ENCODE measurements at regions not wholly inside any gene's neighbourhood (a gene's known extent, or its start where the extent isn't known, plus 50 kb on each side); places are given as distances from the start of the nearest gene placed in this dataset.

DNA sequence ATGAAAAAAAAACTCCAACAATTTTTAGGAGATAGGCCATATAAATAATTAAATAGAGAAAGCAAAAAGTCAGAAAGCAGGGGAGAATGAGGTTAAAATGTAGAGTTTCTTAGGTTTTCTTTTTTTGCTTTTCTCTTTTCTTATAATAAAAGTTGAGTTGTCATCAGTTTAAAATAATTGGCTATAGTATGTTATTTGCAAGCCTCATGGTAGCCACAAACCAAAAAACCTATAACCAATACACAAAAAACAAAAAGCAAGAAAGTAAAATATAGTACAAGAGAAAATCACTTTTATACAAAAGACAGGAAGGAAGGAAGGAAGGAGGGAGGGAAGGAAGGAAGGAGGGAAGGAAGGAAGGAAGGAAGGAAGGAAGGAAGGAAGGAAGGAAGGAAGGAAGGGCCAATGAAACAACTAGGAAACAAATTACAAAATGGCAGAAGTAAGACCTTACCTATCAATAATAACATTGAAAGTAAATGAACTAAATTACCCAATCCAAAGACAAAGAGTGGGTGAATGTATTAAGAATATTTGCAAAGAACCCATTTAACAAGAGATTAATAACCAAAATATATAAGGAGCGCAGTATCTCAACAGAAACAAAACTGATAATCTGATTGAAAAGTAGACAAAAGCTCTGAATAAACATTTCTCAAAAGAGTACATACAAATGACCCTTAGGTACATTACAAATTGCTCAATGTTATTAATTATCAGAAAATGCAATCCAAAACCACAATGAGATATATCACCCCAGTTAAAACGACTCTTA lies 541.3 kb upstream of the LRRTM4 start:
- TF ChIP-seq, protein P1, sequence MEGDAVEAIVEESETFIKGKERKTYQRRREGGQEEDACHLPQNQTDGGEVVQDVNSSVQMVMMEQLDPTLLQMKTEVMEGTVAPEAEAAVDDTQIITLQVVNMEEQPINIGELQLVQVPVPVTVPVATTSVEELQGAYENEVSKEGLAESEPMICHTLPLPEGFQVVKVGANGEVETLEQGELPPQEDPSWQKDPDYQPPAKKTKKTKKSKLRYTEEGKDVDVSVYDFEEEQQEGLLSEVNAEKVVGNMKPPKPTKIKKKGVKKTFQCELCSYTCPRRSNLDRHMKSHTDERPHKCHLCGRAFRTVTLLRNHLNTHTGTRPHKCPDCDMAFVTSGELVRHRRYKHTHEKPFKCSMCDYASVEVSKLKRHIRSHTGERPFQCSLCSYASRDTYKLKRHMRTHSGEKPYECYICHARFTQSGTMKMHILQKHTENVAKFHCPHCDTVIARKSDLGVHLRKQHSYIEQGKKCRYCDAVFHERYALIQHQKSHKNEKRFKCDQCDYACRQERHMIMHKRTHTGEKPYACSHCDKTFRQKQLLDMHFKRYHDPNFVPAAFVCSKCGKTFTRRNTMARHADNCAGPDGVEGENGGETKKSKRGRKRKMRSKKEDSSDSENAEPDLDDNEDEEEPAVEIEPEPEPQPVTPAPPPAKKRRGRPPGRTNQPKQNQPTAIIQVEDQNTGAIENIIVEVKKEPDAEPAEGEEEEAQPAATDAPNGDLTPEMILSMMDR (IDR thresholded peaks at IDR 0.05): no peak

- TF ChIP-seq, protein P1 (IDR thresholded peaks at IDR 0.05): no peak
Measured at GRCh38 chr2:78065366-78065765, 543.2 kb upstream of the LRRTM4 start.

DNA sequence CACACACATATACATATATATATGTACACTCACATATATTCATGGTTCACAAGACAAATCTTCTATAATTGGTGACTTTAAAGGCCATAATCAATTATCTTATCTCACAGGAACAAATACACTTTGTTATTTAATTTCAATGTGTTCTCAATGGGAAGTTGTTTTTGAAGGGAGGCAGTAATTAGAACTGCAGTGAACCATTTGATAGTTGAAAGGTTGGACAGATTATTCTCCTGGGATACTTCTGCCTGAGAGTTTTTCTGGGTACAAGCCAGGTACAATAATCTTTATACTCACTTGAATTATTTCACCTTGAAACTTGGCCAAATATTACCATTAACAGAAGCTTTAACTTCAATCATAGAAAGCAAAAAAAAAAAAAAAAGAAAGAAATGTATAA lies 546.6 kb upstream of the LRRTM4 start:
- TF ChIP-seq, protein P1 (IDR thresholded peaks at IDR 0.05): no peak

- TF ChIP-seq, protein P1 (IDR thresholded peaks at IDR 0.05): no peak
Measured at GRCh38 chr2:78070693-78071092, 548.5 kb upstream of the LRRTM4 start.

DNA sequence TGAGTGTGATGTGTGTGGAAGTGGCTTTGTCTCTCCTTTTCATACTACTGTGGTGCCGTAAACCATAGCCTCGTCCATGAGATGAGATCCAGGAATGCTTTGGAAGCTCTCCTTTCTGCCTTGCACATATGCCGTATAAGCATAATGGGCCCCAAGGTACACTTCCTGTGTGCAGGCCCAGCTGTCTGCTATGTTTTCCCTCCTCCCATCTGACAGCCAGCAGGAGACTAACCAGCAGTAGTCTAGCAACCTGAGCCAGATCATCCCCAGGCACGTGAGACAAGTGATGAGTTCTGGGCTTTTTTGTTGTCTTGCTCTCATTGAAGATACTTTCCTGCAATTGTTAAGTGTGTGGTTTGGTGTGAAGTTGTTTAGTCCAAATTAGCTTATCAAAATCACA lies 555.5 kb upstream of the LRRTM4 start:
- TF ChIP-seq, protein P1 (IDR thresholded peaks at IDR 0.05): no peak

GRCh38 chr2:78082555-78082954 lies 560.4 kb upstream of the LRRTM4 start:
- TF ChIP-seq, protein P1 (IDR thresholded peaks at IDR 0.05): no peak

DNA sequence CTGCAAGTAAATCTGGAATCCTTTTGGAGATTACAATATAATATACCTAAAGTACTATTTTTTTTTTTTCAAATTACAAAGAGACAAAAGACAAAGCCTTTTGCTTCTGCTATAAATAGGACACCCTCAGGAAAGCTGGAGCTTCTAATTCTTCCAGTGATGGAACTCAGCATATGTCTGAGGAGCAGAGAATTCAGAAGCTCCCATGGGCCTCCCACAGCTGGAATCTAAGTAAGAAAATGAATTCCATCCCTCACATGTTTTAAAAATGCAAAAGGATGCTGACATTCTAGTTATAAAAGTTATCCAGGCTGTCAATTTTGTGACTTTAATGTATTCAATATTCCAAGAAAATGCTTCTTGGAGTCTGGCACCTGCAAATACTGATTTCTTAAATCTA lies 571.3 kb upstream of the LRRTM4 start:
- TF ChIP-seq, protein P1 (IDR thresholded peaks at IDR 0.05): no peak

DNA sequence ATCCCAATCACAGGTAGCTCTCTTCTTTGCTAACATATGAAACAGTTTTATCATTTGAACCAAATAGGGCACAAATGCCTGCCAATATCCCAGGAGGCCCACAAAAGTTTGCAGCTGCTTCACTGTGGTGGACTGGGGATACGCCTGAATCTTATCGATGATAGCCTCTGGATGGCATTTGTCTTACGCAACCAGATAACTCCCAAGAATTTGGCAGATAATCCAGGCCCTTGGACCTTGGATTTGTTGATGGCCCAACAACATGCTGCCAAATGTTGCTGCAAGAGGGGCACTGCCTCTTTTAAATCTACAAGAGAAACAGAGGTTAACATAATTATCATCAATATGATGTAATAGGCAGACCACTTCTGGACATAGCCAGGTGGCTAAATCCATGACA lies 587.1 kb upstream of the LRRTM4 start:
- TF ChIP-seq, protein P1 (IDR thresholded peaks at IDR 0.05): no peak

All from LNCAP (cell line).